ENCODE measurements at regions not wholly inside any gene's neighbourhood (a gene's known extent, or its start where the extent isn't known, plus 50 kb on each side); places are given as distances from the start of the nearest gene placed in this dataset.

- H3K79me2 ChIP-seq (ENCODE audit: insufficient read depth, low read depth): no peaks in the 10 kb centered on the region
- H3K27ac ChIP-seq: no peak overlapping the region
- no peaks in the 10 kb centered on the region for H4K20me1 ChIP-seq (ENCODE audit: insufficient read depth)
- no peak overlapping the region for H3K4me3 ChIP-seq (IDR thresholded peaks at IDR 0.05; ENCODE audit: insufficient read depth, low read depth, low read length)
- H3K27me3 ChIP-seq (ENCODE audit: insufficient read depth, low read depth): no peaks in the 10 kb centered on the region; the same call in 1 of the 2 replicates
- H3K9ac ChIP-seq: no peak overlapping the region
- H2AFZ ChIP-seq (ENCODE audit: low read depth): no peak overlapping the region
- no peaks in the 10 kb centered on the region for H3K36me3 ChIP-seq (ENCODE audit: insufficient read depth)
- TF ChIP-seq, protein P1, sequence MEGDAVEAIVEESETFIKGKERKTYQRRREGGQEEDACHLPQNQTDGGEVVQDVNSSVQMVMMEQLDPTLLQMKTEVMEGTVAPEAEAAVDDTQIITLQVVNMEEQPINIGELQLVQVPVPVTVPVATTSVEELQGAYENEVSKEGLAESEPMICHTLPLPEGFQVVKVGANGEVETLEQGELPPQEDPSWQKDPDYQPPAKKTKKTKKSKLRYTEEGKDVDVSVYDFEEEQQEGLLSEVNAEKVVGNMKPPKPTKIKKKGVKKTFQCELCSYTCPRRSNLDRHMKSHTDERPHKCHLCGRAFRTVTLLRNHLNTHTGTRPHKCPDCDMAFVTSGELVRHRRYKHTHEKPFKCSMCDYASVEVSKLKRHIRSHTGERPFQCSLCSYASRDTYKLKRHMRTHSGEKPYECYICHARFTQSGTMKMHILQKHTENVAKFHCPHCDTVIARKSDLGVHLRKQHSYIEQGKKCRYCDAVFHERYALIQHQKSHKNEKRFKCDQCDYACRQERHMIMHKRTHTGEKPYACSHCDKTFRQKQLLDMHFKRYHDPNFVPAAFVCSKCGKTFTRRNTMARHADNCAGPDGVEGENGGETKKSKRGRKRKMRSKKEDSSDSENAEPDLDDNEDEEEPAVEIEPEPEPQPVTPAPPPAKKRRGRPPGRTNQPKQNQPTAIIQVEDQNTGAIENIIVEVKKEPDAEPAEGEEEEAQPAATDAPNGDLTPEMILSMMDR (conservative IDR thresholded peaks at IDR 0.05; ENCODE audit: low read depth, low read length): no peak
- H3K4me1 ChIP-seq (ENCODE audit: low read depth, poor library complexity, severe bottlenecking): peaks cover 23% of the 10 kb centered on the region
- no peak overlapping the region for H3K4me2 ChIP-seq
These were observed 480.0 kb downstream of the CCDC171 start for GRCh38 chr9:16032799-16033198.

DNA sequence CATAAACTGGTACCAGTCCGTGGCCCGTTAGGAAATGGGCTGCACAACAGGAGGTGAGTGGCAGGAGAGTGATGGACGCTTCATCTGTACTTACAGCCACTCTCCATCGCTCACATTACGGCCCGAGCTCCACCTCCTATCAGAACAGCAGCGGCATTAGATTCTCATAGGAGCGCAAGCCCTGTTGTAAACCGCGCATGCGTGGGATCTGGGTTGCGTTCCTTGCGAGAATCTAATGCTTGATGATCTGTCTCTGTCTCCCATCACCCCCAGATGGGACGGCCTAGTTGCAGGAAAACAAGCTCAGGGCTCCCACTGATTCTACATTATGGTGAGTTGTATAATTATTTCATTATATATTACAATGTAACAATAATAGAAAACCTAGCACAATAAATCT, 480.4 kb downstream of the CCDC171 start:
- no peaks in the 10 kb centered on the region for H4K20me1 ChIP-seq (ENCODE audit: insufficient read depth)
- H3K27me3 ChIP-seq (ENCODE audit: insufficient read depth, low read depth): no peaks in the 10 kb centered on the region; the same call in 1 of the 2 replicates
- H3K4me2 ChIP-seq: no peak overlapping the region
- no peaks in the 10 kb centered on the region for H3K79me2 ChIP-seq (ENCODE audit: insufficient read depth, low read depth)
- no peak overlapping the region for H2AFZ ChIP-seq (ENCODE audit: low read depth)
- TF ChIP-seq, protein P1 (conservative IDR thresholded peaks at IDR 0.05; ENCODE audit: low read depth, low read length): no peak
- H3K36me3 ChIP-seq (ENCODE audit: insufficient read depth): no peaks in the 10 kb centered on the region
- H3K9ac ChIP-seq: no peak overlapping the region
- H3K27ac ChIP-seq: no peak overlapping the region
- H3K4me3 ChIP-seq (IDR thresholded peaks at IDR 0.05; ENCODE audit: insufficient read depth, low read depth, low read length): no peak overlapping the region
- peaks cover 23% of the 10 kb centered on the region for H3K4me1 ChIP-seq (ENCODE audit: low read depth, poor library complexity, severe bottlenecking)

GRCh38 chr9:16033921-16034691, 481.3 kb downstream of the CCDC171 start:
- H4K20me1 ChIP-seq (ENCODE audit: insufficient read depth): no peaks in the 10 kb centered on the region
- H3K4me2 ChIP-seq: no peak overlapping the region
- no peaks in the 10 kb centered on the region for H3K79me2 ChIP-seq (ENCODE audit: insufficient read depth, low read depth)
- TF ChIP-seq, protein P1 (conservative IDR thresholded peaks at IDR 0.05; ENCODE audit: low read depth, low read length): no peak
- H3K4me1 ChIP-seq (ENCODE audit: low read depth, poor library complexity, severe bottlenecking): peaks cover 23% of the 10 kb centered on the region
- H3K27ac ChIP-seq: no peak overlapping the region
- H3K9ac ChIP-seq: no peak overlapping the region
- no peaks in the 10 kb centered on the region; the same call in 1 of the 2 replicates for H3K27me3 ChIP-seq (ENCODE audit: insufficient read depth, low read depth)
- no peak overlapping the region for H2AFZ ChIP-seq (ENCODE audit: low read depth)
- no peaks in the 10 kb centered on the region for H3K36me3 ChIP-seq (ENCODE audit: insufficient read depth)
- no peak overlapping the region for H3K4me3 ChIP-seq (IDR thresholded peaks at IDR 0.05; ENCODE audit: insufficient read depth, low read depth, low read length)

- Histone ChIP-seq H3K9ac (no peak overlapping the region), H3K36me3 (ENCODE audit: insufficient read depth) (no peaks in the 10 kb centered on the region), H3K79me2 (ENCODE audit: insufficient read depth, low read depth) (no peaks in the 10 kb centered on the region), H3K4me1 (ENCODE audit: low read depth, poor library complexity, severe bottlenecking) (no peaks in the 10 kb centered on the region), H4K20me1 (ENCODE audit: insufficient read depth) (no peaks in the 10 kb centered on the region), H2AFZ (ENCODE audit: low read depth) (no peak overlapping the region), H3K27me3 (ENCODE audit: insufficient read depth, low read depth) (no peaks in the 10 kb centered on the region), H3K4me2 (no peak overlapping the region), H3K27ac (no peak overlapping the region), H3K4me3 (IDR thresholded peaks at IDR 0.05; ENCODE audit: insufficient read depth, low read depth, low read length) (no peak overlapping the region)
- TF ChIP-seq, protein P1 (conservative IDR thresholded peaks at IDR 0.05; ENCODE audit: low read depth, low read length): no peak
These were observed 486.6 kb downstream of the CCDC171 start for GRCh38 chr9:16039218-16039987.

Measured in KMS-11 (cell line).